ENCODE measurements at regions not wholly inside any gene's neighbourhood (a gene's known extent, or its start where the extent isn't known, plus 50 kb on each side); places are given as distances from the start of the nearest gene placed in this dataset.

- no peak overlapping the region for H3K4me3 ChIP-seq (ENCODE audit: low read length)
- no peak for TF ChIP-seq CTCF (IDR thresholded peaks at IDR 0.05; ENCODE audit: insufficient read depth, low read depth, low read length, missing control alignments)
- DNase-seq (ENCODE audit: low read depth): no peak
These were observed 79.0 kb upstream of the NFE2L3 start for GRCh38 chr7:26073041-26073440.

- no peak for DNase-seq (ENCODE audit: low read depth)
- TF ChIP-seq CTCF (IDR thresholded peaks at IDR 0.05; ENCODE audit: insufficient read depth, low read depth, low read length, missing control alignments): no peak
- no peak overlapping the region for H3K4me3 ChIP-seq (ENCODE audit: low read length)
These were observed 77.1 kb upstream of the NFE2L3 start for GRCh38 chr7:26074919-26075318.

- TF ChIP-seq CTCF (IDR thresholded peaks at IDR 0.05; ENCODE audit: insufficient read depth, low read depth, low read length, missing control alignments): no peak
- no peak overlapping the region for H3K4me3 ChIP-seq (ENCODE audit: low read length)
- no peak for DNase-seq (ENCODE audit: low read depth)
These were observed 75.3 kb upstream of the NFE2L3 start for GRCh38 chr7:26076691-26077090.

- no peak overlapping the region for H3K4me3 ChIP-seq (ENCODE audit: low read length)
- peak; percentile 63 for DNase-seq (ENCODE audit: low read depth)
- peak; percentile 42 for TF ChIP-seq CTCF (IDR thresholded peaks at IDR 0.05; ENCODE audit: insufficient read depth, low read depth, low read length, missing control alignments)
These were observed 73.3 kb upstream of the NFE2L3 start for GRCh38 chr7:26078437-26079336.

- DNase-seq (ENCODE audit: low read depth): peak; percentile 14
- no peak overlapping the region for H3K4me3 ChIP-seq (ENCODE audit: low read length)
- no peak for TF ChIP-seq CTCF (IDR thresholded peaks at IDR 0.05; ENCODE audit: insufficient read depth, low read depth, low read length, missing control alignments)
These were observed 70.4 kb upstream of the NFE2L3 start for GRCh38 chr7:26081638-26082037.

- no peak for TF ChIP-seq CTCF (IDR thresholded peaks at IDR 0.05; ENCODE audit: insufficient read depth, low read depth, low read length, missing control alignments)
- peak; percentile 94 for DNase-seq (ENCODE audit: low read depth)
- no peak overlapping the region for H3K4me3 ChIP-seq (ENCODE audit: low read length)
These were observed 68.9 kb upstream of the NFE2L3 start for GRCh38 chr7:26083113-26083512.

GRCh38 chr7:26084418-26084817, 67.6 kb upstream of the NFE2L3 start:
- no peak for DNase-seq (ENCODE audit: low read depth)
- no peak for TF ChIP-seq CTCF (IDR thresholded peaks at IDR 0.05; ENCODE audit: insufficient read depth, low read depth, low read length, missing control alignments)
- H3K4me3 ChIP-seq (ENCODE audit: low read length): no peak overlapping the region
